HG02678 (cell line): ENCODE measurements at regions not wholly inside any gene's neighbourhood (a gene's known extent, or its start where the extent isn't known, plus 50 kb on each side); places are given as distances from the start of the nearest gene placed in this dataset.

Experiments used
- ATAC-seq: cut with Tn5 transposase; IDR thresholded peaks from one replicate; pipeline ENCODE4 v1.9.1; 2021; ENCODE audit warnings: mild to moderate bottlenecking, moderate library complexity; ENCODE audit not compliant: unreplicated experiment

DNA sequence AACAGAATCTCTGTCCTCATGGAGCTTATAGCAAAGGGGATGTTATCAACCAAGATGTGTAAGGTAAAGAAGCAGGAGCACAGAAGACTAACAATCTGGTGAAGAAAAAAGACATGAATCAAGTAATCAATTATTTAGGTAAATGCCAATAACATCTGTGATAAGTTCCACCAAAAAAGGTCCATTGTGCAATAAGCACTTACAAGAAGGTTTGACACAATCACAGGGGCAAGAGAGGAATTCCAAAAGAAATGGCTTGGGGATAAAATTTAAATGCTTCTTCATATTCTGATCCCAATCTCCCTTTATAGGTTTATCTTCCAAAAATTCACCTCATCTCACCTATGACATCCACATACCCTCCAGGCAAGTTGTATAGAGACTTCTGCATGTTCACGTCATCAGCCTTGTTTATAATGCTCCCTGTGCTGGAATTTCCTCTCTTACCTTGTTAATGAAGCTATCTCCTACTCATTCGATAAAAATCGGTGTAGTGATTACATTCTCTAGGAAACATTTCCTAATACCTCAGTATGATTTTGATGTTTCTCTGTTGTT is 53.6 kb upstream of the DPT start:
- ATAC-seq: no peak

DNA sequence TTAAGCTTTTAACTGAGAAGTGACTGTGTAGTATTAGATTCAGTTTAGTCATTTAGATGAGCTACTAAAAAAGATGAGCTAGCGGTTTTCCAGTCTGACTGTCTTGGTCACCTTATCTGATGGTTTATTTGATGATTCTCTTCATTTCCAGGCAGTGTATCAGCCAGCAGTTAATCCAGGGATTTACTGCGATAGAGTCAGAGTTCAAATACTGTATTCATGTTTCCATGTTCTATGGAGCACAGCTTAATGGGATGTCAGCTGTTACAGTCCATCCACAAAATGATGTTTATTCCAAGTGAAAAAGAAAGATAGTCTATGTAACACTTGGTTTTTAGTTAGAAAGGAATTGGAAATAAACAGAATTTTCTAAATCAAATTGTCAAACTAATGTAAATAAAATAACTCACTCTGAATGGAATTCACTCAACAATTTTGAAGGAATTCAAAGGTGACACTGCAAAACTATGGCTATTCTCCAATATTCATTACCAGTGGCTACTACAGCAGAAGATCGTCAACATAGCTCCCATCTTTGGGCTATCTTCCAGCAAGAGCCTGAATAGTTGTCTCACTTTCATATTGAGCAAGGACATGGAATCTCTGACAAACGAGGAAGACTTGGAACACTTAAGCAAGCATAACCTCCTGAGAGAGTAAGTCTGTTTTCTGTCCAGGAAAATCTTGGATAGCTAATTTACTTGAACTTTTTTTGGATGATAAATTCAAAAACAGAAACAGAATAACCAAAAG is 54.6 kb upstream of the DPT start:
- no peak for ATAC-seq

DNA sequence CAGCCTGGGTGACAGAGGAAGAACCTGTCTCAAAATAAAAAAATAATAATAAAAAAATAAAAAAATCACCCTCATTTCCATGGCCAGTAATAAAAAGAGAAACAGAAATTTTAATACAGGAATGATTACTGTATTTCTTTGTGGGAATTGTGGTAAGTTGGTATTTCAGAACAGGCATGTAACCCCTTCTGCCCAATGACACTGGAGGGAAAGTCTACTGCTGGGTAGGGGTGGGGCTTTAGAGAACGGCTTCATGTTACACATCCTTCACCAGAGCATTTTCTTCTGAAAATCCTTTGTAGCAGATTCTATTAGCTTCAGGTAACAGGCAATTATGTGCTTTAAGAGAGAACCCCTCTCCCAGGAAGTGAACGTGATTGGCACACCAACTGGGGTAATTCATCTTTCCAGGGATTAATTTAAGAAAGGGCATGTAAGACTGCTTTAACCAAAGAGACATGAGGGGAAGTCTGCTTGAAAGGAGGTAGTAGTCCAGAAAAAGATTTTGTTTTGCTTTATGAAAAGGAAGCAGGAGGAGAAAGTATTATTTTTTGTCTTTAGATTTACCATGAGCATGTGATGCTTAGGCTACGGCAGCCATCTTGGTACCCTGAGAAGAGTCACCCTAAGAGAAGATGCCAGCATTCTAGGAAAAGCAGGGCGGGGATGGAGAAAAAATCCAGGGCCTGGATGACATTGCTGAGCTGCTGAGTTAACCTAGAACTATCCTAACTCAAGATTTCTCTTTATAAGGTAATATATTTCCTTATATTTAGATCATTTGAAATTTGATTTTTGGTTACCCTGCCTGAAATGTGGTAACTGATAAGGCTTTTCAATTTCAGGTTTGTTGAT is 57.7 kb upstream of the DPT start:
- ATAC-seq: no peak

DNA sequence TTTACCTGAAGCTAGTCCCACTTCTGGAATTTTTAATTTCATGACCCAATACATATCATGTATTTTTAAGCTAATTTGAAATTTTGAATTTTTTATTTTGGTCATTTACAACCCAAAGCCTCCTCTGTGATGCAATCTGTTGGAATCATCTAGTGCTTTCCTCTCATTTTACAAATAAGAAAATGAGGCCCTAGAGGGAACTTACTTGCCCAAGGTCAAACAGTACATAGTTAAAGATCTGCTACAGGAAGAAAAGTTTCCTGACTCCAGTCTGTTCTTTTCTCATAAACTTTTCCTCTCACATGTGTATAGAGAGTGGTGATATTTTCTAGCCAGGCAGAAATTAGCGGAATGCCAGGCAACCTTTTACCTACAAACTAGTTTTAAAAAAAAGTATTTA is 59.3 kb upstream of the DPT start:
- no peak for ATAC-seq

DNA sequence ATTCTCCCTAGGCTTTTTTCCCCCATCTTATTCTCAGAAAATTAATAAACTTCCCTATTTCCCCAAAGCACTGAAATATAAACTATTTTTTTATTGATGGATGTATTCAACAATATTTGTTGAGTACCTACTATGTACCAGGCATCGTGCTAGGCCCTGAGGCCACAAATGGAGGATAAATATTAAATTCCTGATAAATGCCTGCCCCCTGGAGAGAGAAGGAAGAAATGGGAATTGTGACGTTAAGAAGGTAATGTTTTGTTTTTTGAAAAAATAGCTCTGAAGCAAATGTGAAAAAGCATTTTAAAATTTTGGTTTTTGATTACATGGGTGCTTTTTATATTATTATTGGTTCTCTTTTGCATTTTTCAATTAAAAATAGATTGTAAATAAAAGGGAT is 60.5 kb upstream of the DPT start:
- ATAC-seq: no peak

DNA sequence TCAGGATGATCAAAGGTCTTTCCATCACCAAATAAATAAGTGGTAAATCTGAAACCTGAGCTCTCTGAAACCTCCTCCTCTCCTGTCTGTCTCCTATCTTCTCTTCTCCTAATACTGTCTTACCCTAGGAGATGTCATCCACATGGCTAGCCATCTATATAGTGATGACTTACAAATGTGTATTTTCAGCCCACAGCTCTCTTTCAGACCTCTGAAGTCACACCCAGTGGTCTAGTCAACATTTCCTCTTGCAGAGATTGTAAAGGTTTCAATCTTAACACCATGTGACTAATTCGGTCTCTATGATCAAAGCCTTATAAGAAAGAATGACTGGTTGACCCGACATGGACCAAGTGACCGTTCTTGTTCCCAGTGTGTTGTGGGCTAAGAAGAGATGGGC is 63.1 kb upstream of the DPT start:
- ATAC-seq: no peak

DNA sequence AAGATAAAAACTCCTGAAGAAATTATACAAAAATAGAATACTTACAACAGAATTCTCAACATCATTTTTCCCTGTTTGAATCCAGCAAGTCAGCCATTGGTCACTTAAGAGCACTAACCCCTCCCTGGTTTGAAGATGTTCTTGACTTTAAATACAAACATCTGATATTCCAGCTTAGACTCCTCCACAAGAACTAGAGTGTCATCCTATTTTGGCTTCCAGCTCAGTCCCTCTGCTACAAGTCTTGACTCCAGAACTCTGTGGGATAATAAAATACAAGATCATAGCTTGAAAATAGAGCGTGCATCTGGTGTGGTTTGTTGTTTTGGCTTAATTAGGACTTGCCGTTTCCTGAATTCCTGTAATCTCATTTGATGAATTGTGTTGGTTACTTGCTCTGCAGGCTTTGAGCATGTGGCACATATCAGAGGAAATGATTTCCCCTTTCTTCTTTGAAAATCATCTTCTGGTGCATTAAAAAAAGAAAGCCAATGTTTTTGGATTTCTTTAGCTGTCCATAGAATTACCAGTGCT is 63.7 kb upstream of the DPT start:
- no peak for ATAC-seq

DNA sequence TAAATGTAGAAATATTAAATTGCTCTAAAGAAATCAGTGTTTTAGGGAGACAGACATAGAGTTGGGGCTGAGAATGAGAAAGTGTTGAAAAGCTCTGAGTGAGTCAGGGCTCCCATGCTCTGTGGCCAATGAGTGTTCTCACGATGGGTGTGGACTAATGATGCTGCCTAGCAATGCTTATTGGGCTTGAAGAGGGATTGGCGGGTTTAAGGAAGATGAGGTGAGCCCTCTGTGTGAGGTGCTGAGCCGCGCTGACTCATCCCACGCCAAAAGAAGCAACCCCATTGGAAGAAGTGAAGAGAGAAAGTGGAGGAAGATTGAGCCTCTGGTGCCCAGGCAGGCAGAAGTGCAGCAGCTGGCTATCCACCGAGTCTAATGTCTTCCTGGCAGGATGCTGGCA is 65.1 kb upstream of the DPT start:
- ATAC-seq: no peak

DNA sequence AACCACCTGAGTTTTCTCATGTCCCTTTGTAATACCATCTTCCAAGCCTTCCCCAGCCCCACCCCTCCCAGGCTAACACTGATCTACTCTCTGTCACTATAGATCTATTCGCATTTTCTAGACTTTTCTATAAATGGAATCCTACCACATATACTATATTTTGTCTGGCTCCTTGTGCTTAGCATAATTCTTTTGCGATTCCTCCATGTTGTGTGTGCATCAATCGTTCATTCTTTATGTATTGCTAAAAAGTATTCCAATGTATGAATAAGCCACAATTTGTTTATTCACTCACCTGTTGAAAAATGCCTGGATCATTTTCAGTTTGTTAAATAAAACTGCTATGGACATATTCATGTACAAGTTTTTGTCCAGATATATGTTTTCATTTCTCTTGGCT is 66.7 kb upstream of the DPT start:
- ATAC-seq: no peak

DNA sequence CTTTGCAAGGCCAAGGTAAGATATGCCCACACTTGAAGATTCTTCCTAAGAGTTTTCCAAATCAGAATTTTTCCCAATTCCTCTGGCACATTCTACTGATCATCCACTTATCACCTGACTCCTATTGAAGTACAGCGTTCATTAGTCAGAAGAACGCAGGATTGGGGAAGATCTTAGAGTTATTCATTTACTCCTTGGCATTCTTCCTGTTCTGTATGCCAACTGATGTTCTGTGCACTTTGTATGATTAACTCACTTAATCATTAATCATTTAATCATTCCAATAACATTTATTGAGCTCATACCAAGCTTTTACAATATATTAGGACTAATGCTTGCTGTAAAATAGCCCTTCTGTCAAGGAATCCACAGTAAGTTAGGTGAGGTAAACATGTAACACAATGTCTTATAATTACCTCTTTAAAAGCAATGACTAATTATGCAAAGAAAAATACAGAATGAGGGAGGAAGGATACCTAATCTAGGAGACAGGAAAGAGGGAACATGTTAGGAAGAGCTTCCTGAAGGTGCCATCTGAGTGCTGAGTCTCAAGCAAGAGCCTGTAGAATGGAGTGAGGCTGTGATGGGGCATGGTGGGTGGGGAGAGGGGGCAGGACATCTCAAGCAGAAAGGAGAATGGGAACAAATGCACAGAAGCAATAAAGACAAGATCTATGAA is 71.1 kb upstream of the DPT start:
- no peak for ATAC-seq

DNA sequence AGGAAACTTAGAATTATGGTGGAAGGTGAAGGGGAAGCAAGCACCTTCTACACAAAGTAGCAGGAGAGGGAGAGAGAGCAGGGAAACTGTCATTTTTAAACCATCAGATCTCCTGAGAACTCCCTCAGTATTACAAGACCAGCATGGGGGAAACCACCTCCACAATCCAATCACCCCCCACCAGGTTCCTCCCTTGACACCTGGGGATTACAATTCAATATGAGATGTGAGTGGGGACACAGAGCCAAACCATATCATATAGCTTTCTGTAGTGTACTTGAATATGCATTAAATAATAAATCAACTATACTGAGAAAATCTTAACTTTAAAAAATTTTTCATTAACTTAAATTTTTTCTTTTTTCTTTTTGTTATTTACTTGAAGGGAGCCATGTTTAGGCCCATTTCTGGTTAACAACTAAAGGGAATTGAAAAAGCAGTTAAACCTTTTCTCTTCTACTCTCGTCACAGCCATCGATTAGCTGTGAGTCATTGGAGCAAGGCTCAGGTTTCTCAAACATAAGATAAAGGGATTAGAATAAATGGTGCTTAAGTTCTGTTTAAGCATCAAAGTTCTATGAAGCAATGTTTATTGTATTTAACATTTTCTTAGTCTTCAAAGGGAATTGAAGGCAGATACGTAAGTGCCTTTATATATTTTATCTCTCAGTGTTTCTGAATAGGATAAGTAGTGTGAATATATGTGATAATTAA is 72.2 kb upstream of the DPT start:
- no peak for ATAC-seq

DNA sequence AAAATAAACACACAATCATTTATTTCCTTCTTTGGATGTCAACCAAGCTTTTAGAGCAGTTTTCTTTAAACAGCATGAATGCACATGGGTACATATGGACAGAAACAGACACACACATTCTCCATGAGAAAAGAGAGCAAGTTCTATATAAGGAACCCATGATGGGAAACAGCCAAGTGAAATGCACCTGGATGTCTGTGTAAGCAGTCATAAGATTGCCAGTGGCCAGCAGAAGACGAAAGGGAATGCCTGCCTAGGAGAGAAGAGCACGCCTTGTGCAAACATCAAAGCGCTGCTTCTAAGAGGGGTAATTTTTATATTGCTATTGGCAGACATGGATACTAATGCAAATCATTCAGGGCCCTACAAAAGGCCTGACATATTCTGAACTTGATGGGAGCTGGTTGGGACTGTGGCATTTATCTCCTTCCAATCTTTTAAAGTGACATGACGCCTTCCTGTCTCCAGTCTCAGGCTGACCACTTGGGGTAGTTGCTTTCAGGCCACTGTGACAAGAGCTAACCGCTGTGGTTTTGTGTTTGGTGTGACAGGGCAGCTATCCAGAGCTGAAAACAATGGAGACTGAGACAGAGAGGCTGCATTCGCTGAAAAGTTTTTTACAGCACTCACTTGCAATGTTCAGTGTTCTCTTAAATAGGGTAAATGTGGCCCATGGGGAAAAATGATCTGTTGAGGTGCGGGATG is 75.0 kb upstream of the DPT start:
- ATAC-seq: no peak

DNA sequence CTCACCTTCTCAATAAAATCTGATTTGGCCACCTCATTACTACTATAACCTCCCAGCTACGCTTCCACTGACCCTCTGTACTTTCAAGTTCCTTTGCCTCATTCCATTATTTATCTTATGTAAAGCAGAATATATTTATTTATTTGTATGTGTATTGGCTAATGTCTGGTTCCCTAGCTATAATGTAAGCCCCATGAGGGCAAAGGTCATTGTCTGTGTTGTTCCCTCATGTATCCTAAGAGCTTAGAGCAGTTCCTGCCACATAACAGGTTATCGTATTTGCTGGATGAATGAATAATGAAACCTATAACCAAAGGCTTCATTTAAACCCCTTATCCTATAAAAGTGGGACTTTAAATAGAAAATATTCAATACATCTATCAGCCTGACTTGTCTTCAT is 77.9 kb upstream of the DPT start:
- no peak for ATAC-seq

DNA sequence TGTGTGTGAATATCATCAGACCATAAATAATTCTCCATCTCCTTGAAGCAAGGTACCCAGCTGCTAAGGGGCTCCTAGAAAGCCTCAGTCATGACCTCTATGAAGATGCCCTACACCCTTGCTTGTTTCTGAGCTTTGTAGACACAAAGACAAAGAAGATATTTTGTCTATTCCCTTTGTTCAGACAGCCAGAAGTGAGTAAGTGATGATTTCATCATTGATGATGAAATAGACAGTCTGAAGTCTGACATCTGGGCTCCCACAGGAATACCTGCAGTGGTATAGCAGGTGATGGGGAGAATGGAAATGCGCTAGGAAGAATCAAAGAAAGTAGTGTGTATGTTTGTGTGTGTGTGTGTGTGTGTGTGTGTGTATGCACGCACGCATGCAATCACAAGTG is 82.2 kb upstream of the DPT start:
- ATAC-seq: no peak

DNA sequence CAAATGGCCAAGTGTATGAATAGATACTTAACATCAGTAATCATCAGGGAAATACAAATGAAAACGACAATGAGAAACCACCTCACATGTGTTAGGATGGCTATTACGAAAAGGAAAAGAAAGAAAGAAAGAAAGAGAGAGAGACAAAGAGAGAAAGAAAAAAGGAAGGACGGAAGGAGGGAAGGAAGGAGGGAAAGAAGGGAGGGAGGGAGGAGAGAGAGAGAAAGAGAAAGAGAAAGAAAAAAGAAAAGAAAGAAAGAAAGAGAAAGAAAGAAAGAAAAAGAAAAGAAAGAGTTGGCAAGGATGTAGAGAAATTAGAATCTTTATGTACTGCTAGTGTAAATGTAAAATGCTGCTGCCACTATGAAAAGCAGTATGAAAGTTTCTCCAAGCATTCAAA is 90.7 kb upstream of the DPT start:
- ATAC-seq: no peak

DNA sequence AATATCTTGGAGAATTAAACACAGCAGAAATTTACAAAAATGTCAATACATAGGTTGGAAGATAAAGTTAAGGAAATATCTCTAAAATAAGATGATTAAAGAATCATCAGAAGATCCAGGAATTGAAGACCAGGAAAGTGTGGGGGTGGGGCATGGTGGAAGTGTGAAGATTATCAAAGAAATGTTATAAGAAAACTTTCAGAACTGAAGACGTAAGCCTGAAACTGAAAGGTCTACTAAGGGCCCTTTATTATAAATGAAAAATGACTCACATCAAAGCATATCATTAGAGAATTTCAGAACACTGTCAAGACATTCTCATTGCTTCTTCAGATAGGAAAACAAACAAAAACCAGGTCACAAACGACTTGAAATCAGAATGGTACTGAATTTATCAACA is 92.4 kb upstream of the DPT start:
- ATAC-seq: no peak

DNA sequence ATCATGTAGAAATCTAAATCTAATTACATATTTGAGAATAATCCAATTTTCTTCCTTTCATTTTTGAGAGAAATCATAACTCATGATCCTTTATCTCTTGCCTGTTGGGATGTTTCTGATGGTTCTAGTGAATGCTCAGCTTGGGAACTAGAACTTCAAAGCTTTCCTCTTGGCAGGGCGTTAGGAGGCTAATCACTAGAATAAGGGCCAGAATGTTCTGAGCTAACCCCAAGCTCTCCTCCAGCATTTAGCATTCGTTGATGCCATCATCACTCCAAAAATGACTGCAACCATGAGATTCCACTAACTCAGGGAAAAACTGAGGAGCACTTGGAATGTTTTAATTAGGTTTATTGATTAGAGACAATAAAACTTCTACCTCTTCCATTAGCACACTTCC is 93.9 kb upstream of the DPT start:
- no peak for ATAC-seq

DNA sequence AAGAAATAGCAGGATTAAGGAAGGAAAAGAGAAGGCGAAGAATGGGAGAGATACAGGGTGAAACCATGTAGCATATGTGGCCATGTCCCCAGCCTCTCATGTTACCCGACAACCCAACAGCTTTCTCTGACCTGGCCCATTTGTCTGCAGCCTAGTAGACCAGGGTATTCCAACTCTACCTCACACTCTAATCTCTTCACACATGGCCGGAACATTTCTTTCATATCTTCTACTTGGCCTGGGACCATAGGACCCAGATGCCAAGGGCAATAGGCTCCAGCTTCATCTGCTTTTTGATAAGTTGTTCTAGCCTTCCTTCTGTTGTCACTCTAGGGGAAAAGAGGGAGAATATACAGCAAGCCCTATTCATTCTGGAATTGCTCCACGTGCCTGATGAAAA is 95.0 kb upstream of the DPT start:
- no peak for ATAC-seq

DNA sequence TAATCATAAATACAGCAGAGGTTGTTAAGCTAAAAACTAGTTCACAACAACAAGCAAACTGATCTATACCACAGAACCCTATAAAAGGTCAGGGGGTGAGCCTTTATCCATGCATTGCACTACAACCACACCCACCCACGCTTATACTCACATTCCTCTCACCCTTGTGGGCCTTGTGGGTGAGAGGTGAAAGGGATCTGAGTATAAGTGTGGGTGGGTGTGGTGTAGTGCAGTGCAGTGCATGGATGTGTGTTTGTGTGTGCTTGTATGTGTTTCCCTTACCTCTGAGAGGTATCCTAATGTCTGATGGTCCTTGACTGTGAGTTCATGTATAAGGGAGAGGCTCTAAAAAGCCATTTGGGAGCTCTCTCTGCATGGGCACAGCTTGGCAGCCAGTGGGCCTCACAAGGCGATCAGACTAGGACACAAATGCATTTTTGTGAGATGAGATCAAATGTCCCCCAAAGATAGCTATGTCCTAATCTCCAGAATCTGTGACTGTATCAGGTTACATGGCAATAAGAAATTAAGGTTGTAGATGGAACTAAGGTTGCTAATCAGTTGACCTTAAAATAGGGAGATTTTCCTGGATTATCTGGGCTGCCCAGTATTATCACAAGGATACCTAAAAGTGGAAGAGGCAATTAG is 95.5 kb upstream of the DPT start:
- no peak for ATAC-seq

DNA sequence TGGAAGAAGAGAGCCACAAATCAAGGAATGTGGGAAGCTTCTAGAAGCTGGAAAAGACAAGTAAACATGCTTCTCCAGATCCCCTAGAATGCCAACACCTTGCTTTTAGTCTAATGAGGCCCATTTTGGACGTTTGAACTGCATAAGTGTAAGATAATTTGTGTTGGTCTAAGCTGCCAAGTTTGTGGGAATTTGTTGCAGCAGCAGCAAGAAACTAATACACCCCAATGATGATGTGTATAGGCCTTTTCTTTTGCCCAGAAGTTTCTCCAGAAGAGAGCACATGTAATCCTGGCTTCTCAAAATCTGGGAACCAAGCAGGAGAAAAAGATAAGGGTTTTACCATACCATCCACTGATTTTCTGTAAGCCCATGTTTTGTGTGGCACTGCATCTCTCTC is 96.1 kb upstream of the DPT start:
- no peak for ATAC-seq
